HepG2 (cell line): ENCODE measurements at regions not wholly inside any gene's neighbourhood (a gene's known extent, or its start where the extent isn't known, plus 50 kb on each side); places are given as distances from the start of the nearest gene placed in this dataset.

Source experiments
- ATF7 ChIP-seq, 2 experiments: fragments of 450-650 bp in 1 of 2; sonication (generic) in 1 of 2; formaldehyde crosslinking in 1 of 2; IDR thresholded peaks; 2 replicates each; pipeline versions ENCODE4 v1.4.0 to v1.6.1; 2016 to 2020; ENCODE audit warnings: antibody characterized with exemption in 1 of 2, mild to moderate bottlenecking in 1 of 2, missing genetic modification reagents in 1 of 2
- ELF4 ChIP-seq: sonication (generic); formaldehyde crosslinking; IDR thresholded peaks from 2 replicates; pipeline ENCODE4 v1.5.0; 2020; ENCODE audit warnings: missing genetic modification reagents, mild to moderate bottlenecking, moderate library complexity, borderline replicate concordance
- POLR2A ChIP-seq, 2 experiments: IDR thresholded peaks; 2 replicates each; pipeline ENCODE4 v1.6.1; 2011; ENCODE audit warnings: low read depth in 2 of 2, low read length in 2 of 2, mild to moderate bottlenecking in 1 of 2, moderate library complexity in 1 of 2; ENCODE audit not compliant: insufficient read depth in 1 of 2
- RBAK ChIP-seq: sonication (generic); formaldehyde crosslinking; IDR thresholded peaks from 2 replicates; pipeline ENCODE4 v1.5.1; 2020; ENCODE audit warnings: mild to moderate bottlenecking, missing genetic modification reagents
- ZNF335 ChIP-seq: sonication (generic); formaldehyde crosslinking; IDR thresholded peaks from 2 replicates; pipeline ENCODE4 v1.4.0; 2020; ENCODE audit warnings: missing genetic modification reagents
- ZNF672 ChIP-seq: sonication (generic); formaldehyde crosslinking; IDR thresholded peaks from 2 replicates; pipeline ENCODE4 v1.8.1; 2022; ENCODE audit warnings: missing genetic modification reagents
- TF ChIP-seq, protein P1 (sequence below): sonication (generic); formaldehyde crosslinking; IDR thresholded peaks from 2 replicates; pipeline ENCODE4 v1.5.0; 2020; ENCODE audit warnings: mild to moderate bottlenecking, missing genetic modification reagents, moderate library complexity
- TF ChIP-seq, protein P2 (sequence below), 2 experiments: IDR thresholded peaks; 2 replicates each; pipeline ENCODE4 v1.6.1; 2011 to 2012; ENCODE audit warnings: low read length in 2 of 2, borderline replicate concordance in 1 of 2, low read depth in 1 of 2, mild to moderate bottlenecking in 1 of 2, moderate library complexity in 1 of 2
- TF ChIP-seq, protein P3 (sequence below): IDR thresholded peaks from 2 replicates; pipeline ENCODE4 v1.6.1; 2012; ENCODE audit warnings: low read length, improper control_type of control experiment
- TF ChIP-seq, protein P4 (sequence below): sonication (generic); formaldehyde crosslinking; IDR thresholded peaks from 2 replicates; pipeline ENCODE4 v1.4.0; 2020; ENCODE audit warnings: missing genetic modification reagents

DNA sequence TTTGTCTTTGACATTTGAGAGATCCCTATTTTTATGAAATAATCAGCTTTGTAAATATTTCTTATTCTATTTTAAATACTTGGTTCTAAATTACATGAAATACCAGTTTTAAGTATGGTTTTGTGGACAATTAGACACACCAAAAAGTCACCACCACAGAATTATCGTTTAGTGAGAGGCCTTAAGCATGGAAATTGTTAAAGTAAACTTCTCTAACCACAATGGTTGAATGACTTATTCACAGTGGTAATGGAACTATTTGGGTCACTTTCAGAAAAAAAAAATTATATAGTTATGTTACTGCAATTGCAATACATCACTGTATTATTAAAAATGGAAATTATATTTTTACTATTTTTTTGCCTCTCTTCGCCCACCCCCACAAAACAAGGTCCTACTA lies 1252.5 kb downstream of the EFNA5 start:
- TF ChIP-seq ZNF672 (no peak), ATF7 (IDR thresholded peaks at IDR 0.05) (no peak), ATF7 (CRISPR knock-in tag; IDR thresholded peaks at IDR 0.05) (no peak), POLR2A (IDR thresholded peaks at IDR 0.05; ENCODE audit: insufficient read depth in 1 of 2, low read depth in 2 of 2, low read length in 2 of 2) (no peak), RBAK (CRISPR knock-in tag) (no peak), ZNF335 (CRISPR knock-in tag) (no peak), ELF4 (no peak)
- TF ChIP-seq, protein P1, sequence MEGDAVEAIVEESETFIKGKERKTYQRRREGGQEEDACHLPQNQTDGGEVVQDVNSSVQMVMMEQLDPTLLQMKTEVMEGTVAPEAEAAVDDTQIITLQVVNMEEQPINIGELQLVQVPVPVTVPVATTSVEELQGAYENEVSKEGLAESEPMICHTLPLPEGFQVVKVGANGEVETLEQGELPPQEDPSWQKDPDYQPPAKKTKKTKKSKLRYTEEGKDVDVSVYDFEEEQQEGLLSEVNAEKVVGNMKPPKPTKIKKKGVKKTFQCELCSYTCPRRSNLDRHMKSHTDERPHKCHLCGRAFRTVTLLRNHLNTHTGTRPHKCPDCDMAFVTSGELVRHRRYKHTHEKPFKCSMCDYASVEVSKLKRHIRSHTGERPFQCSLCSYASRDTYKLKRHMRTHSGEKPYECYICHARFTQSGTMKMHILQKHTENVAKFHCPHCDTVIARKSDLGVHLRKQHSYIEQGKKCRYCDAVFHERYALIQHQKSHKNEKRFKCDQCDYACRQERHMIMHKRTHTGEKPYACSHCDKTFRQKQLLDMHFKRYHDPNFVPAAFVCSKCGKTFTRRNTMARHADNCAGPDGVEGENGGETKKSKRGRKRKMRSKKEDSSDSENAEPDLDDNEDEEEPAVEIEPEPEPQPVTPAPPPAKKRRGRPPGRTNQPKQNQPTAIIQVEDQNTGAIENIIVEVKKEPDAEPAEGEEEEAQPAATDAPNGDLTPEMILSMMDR (CRISPR knock-in tag) = no peak
- TF ChIP-seq, protein P2, sequence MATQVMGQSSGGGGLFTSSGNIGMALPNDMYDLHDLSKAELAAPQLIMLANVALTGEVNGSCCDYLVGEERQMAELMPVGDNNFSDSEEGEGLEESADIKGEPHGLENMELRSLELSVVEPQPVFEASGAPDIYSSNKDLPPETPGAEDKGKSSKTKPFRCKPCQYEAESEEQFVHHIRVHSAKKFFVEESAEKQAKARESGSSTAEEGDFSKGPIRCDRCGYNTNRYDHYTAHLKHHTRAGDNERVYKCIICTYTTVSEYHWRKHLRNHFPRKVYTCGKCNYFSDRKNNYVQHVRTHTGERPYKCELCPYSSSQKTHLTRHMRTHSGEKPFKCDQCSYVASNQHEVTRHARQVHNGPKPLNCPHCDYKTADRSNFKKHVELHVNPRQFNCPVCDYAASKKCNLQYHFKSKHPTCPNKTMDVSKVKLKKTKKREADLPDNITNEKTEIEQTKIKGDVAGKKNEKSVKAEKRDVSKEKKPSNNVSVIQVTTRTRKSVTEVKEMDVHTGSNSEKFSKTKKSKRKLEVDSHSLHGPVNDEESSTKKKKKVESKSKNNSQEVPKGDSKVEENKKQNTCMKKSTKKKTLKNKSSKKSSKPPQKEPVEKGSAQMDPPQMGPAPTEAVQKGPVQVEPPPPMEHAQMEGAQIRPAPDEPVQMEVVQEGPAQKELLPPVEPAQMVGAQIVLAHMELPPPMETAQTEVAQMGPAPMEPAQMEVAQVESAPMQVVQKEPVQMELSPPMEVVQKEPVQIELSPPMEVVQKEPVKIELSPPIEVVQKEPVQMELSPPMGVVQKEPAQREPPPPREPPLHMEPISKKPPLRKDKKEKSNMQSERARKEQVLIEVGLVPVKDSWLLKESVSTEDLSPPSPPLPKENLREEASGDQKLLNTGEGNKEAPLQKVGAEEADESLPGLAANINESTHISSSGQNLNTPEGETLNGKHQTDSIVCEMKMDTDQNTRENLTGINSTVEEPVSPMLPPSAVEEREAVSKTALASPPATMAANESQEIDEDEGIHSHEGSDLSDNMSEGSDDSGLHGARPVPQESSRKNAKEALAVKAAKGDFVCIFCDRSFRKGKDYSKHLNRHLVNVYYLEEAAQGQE (IDR thresholded peaks at IDR 0.05; ENCODE audit: borderline replicate concordance in 1 of 2, low read depth in 1 of 2, low read length in 2 of 2) = no peak
- TF ChIP-seq, protein P3, sequence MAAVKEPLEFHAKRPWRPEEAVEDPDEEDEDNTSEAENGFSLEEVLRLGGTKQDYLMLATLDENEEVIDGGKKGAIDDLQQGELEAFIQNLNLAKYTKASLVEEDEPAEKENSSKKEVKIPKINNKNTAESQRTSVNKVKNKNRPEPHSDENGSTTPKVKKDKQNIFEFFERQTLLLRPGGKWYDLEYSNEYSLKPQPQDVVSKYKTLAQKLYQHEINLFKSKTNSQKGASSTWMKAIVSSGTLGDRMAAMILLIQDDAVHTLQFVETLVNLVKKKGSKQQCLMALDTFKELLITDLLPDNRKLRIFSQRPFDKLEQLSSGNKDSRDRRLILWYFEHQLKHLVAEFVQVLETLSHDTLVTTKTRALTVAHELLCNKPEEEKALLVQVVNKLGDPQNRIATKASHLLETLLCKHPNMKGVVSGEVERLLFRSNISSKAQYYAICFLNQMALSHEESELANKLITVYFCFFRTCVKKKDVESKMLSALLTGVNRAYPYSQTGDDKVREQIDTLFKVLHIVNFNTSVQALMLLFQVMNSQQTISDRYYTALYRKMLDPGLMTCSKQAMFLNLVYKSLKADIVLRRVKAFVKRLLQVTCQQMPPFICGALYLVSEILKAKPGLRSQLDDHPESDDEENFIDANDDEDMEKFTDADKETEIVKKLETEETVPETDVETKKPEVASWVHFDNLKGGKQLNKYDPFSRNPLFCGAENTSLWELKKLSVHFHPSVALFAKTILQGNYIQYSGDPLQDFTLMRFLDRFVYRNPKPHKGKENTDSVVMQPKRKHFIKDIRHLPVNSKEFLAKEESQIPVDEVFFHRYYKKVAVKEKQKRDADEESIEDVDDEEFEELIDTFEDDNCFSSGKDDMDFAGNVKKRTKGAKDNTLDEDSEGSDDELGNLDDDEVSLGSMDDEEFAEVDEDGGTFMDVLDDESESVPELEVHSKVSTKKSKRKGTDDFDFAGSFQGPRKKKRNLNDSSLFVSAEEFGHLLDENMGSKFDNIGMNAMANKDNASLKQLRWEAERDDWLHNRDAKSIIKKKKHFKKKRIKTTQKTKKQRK = no peak
- TF ChIP-seq, protein P4, sequence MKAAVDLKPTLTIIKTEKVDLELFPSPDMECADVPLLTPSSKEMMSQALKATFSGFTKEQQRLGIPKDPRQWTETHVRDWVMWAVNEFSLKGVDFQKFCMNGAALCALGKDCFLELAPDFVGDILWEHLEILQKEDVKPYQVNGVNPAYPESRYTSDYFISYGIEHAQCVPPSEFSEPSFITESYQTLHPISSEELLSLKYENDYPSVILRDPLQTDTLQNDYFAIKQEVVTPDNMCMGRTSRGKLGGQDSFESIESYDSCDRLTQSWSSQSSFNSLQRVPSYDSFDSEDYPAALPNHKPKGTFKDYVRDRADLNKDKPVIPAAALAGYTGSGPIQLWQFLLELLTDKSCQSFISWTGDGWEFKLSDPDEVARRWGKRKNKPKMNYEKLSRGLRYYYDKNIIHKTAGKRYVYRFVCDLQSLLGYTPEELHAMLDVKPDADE (CRISPR knock-in tag) = no peak
